ENCODE measurements at regions not wholly inside any gene's neighbourhood (a gene's known extent, or its start where the extent isn't known, plus 50 kb on each side); places are given as distances from the start of the nearest gene placed in this dataset.

GRCh38 chr2:144067506-144067905 is 452.4 kb downstream of the ZEB2 start:
- TF ChIP-seq CTCF (IDR thresholded peaks at IDR 0.05; ENCODE audit: insufficient read depth, low read depth, low read length, missing control alignments), result no peak
- no peak for DNase-seq (ENCODE audit: low read depth)
- H3K4me3 ChIP-seq (ENCODE audit: low read length), result no peak overlapping the region

- no peak for TF ChIP-seq CTCF (IDR thresholded peaks at IDR 0.05; ENCODE audit: insufficient read depth, low read depth, low read length, missing control alignments)
- H3K4me3 ChIP-seq (ENCODE audit: low read length), result no peak overlapping the region
- DNase-seq (ENCODE audit: low read depth), result no peak
Observed at GRCh38 chr2:144063602-144064001, 456.3 kb downstream of the ZEB2 start.

- TF ChIP-seq CTCF (IDR thresholded peaks at IDR 0.05; ENCODE audit: insufficient read depth, low read depth, low read length, missing control alignments), result no peak
- H3K4me3 ChIP-seq (ENCODE audit: low read length), result no peak overlapping the region
- DNase-seq (ENCODE audit: low read depth), result no peak
Observed at GRCh38 chr2:144054911-144055310, 465.0 kb downstream of the ZEB2 start.

- no peak for TF ChIP-seq CTCF (IDR thresholded peaks at IDR 0.05; ENCODE audit: insufficient read depth, low read depth, low read length, missing control alignments)
- DNase-seq (ENCODE audit: low read depth), result no peak
- no peak overlapping the region for H3K4me3 ChIP-seq (ENCODE audit: low read length)
Observed at GRCh38 chr2:144052083-144052482, 467.8 kb downstream of the ZEB2 start.

GRCh38 chr2:144049137-144049536 is 470.8 kb downstream of the ZEB2 start:
- no peak for TF ChIP-seq CTCF (IDR thresholded peaks at IDR 0.05; ENCODE audit: insufficient read depth, low read depth, low read length, missing control alignments)
- no peak overlapping the region for H3K4me3 ChIP-seq (ENCODE audit: low read length)
- DNase-seq (ENCODE audit: low read depth), result no peak

GRCh38 chr2:144048631-144049060 is 471.3 kb downstream of the ZEB2 start:
- DNase-seq (ENCODE audit: low read depth), result no peak
- no peak for TF ChIP-seq CTCF (IDR thresholded peaks at IDR 0.05; ENCODE audit: insufficient read depth, low read depth, low read length, missing control alignments)

GRCh38 chr2:144042751-144043150 is 477.2 kb downstream of the ZEB2 start:
- no peak for TF ChIP-seq CTCF (IDR thresholded peaks at IDR 0.05; ENCODE audit: insufficient read depth, low read depth, low read length, missing control alignments)
- no peak overlapping the region for H3K4me3 ChIP-seq (ENCODE audit: low read length)
- DNase-seq (ENCODE audit: low read depth), result no peak

More at GRCh38 chr2:144048631-144049060, 471.3 kb downstream of the ZEB2 start:
- no peak overlapping the region for H3K4me3 ChIP-seq (ENCODE audit: low read length)

Measured in epithelial cell of esophagus (primary cell).